DND-41 (cell line): ENCODE measurements at regions not wholly inside any gene's neighbourhood (a gene's known extent, or its start where the extent isn't known, plus 50 kb on each side); places are given as distances from the start of the nearest gene placed in this dataset.

Experiments used
- ATAC-seq: fragments of 200-7000 bp; cut with Tn5 transposase; 3 replicates; pipeline ENCODE4 v1.9.1; 2021; ENCODE audit warnings: low read depth; ENCODE audit not compliant: insufficient read depth
- DNase-seq: peaks from one replicate; pipeline ENCODE4 v3.0.0-alpha.2; 2020
- H2AFZ ChIP-seq: 2 replicates; pipeline ENCODE4 v1.6.0; 2012; ENCODE audit warnings: low read depth, low read length
- H3K27ac ChIP-seq: 2 replicates; pipeline ENCODE4 v1.5.1; 2012; ENCODE audit warnings: low read length, inconsistent platforms
- H3K27me3 ChIP-seq: fragments of 200-600 bp; sonication (generic); 2 replicates; pipeline ENCODE4 v1.6.0; 2012; ENCODE audit warnings: low read length, mild to moderate bottlenecking, inconsistent platforms; ENCODE audit not compliant: insufficient read depth, poor library complexity
- H3K36me3 ChIP-seq: 2 replicates; pipeline ENCODE4 v1.5.1; 2012; ENCODE audit warnings: low read length, inconsistent platforms; ENCODE audit not compliant: insufficient read depth
- H3K4me1 ChIP-seq: 2 replicates; pipeline ENCODE4 v1.5.1; 2012; ENCODE audit warnings: mild to moderate bottlenecking, low read length; ENCODE audit not compliant: insufficient read depth
- H3K4me2 ChIP-seq: 2 replicates; pipeline ENCODE4 v1.6.0; 2012; ENCODE audit warnings: mild to moderate bottlenecking, moderate library complexity, low read length, inconsistent platforms; ENCODE audit not compliant: insufficient read depth
- H3K4me3 ChIP-seq, 2 experiments: fragments of 200-600 bp in 1 of 2; shearing (Covaris generic) in 1 of 2; 2 replicates each; pipeline ENCODE4 v1.5.1; 2012 to 2016; ENCODE audit warnings: inconsistent platforms in 2 of 2, low read length in 2 of 2, mild to moderate bottlenecking in 2 of 2, low read depth in 1 of 2, moderate library complexity in 1 of 2
- H3K79me2 ChIP-seq: 2 replicates; pipeline ENCODE4 v1.6.0; 2012; ENCODE audit warnings: low read length, inconsistent platforms; ENCODE audit not compliant: insufficient read depth
- H3K9ac ChIP-seq: 2 replicates; pipeline ENCODE4 v1.6.0; 2012; ENCODE audit warnings: low read depth, mild to moderate bottlenecking, inconsistent platforms, low read length, moderate library complexity
- H3K9me3 ChIP-seq: 2 replicates; pipeline ENCODE4 v1.5.1; 2012; ENCODE audit warnings: low read length, moderate library complexity, mild to moderate bottlenecking, inconsistent platforms; ENCODE audit not compliant: insufficient read depth, severe bottlenecking
- H4K20me1 ChIP-seq: 2 replicates; pipeline ENCODE4 v1.6.0; 2012; ENCODE audit warnings: low read length; ENCODE audit not compliant: insufficient read depth
- EZH2 ChIP-seq: IDR thresholded peaks from 3 replicates; pipeline ENCODE4 v1.6.1; 2012; ENCODE audit warnings: borderline replicate concordance, low read depth, mild to moderate bottlenecking, moderate library complexity, low read length, inconsistent platforms; ENCODE audit not compliant: severe bottlenecking
- TF ChIP-seq, protein P1 (sequence below): IDR thresholded peaks from 2 replicates; pipeline ENCODE4 v1.5.1; 2012; ENCODE audit warnings: borderline replicate concordance, low read length, moderate library complexity, mild to moderate bottlenecking; ENCODE audit not compliant: poor library complexity, severe bottlenecking; ENCODE audit errors: extremely low read depth

DNA sequence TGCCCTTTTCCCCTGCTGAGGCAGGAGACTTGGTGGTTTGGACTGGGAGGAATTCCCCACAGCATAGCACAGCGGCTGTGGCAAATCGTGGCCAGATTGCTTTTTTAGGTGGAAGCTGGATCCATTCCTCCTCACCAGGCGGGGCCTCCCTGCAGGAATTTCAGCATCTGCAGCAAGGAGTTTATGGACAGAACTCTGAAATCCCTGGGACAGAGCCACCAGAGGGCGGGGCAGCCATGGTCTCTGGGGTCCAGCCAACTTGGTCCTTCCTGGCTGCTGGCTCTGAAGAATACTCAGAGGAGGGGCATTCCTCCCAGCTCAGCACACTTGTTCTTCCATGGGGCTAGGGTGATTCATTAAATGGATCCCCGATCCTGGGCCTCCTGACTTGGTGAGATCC, 794.3 kb downstream of the SH3BGRL start:
- H3K4me3 ChIP-seq, result no peak overlapping the region
- no peak for DNase-seq
- H4K20me1 ChIP-seq, result no peaks in the 10 kb centered on the region
- no peak overlapping the region for H3K9ac ChIP-seq
- H3K4me2 ChIP-seq, result no peak overlapping the region
- no peaks in the 10 kb centered on the region for H3K79me2 ChIP-seq
- no peak overlapping the region for H2AFZ ChIP-seq
- no peaks in the 10 kb centered on the region for H3K27me3 ChIP-seq
- H3K27ac ChIP-seq, result no peak overlapping the region
- H3K9me3 ChIP-seq, result no peaks in the 10 kb centered on the region
- no peak for TF ChIP-seq EZH2
- TF ChIP-seq, protein P1, sequence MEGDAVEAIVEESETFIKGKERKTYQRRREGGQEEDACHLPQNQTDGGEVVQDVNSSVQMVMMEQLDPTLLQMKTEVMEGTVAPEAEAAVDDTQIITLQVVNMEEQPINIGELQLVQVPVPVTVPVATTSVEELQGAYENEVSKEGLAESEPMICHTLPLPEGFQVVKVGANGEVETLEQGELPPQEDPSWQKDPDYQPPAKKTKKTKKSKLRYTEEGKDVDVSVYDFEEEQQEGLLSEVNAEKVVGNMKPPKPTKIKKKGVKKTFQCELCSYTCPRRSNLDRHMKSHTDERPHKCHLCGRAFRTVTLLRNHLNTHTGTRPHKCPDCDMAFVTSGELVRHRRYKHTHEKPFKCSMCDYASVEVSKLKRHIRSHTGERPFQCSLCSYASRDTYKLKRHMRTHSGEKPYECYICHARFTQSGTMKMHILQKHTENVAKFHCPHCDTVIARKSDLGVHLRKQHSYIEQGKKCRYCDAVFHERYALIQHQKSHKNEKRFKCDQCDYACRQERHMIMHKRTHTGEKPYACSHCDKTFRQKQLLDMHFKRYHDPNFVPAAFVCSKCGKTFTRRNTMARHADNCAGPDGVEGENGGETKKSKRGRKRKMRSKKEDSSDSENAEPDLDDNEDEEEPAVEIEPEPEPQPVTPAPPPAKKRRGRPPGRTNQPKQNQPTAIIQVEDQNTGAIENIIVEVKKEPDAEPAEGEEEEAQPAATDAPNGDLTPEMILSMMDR, result no peak
- H3K4me1 ChIP-seq, result no peaks in the 10 kb centered on the region
- no peaks in the 10 kb centered on the region for H3K36me3 ChIP-seq
- ATAC-seq, result no peak

DNA sequence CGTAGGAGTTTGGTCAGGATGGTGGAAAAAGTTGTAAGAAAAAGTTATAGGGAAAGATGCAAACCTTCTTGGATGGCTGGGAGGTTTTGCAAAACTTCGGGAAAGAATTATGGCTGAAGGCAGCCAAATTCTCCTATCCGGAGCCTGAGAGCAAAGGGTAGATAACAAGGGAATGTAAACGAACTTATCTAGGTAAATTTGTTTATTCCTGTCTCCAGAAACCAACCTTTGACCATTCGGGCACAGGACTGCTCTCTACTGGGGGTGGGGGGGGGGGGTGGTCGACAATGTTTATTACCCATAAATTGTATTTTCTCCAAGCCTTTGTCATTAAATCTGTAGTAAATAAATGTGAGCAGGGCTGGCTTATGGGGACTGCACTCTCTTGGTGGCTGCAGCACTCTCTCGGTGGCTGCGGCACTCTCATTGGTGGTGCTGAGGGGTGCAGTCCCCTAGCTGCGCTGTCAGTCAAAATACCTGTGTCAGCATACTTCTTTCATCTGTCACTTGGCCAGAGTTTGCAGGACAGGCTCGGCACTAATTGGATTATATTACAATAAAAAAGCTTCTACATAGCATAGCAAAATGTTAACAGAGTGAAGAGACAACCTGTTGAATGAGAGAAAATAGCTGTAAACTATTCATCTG, 827.8 kb downstream of the SH3BGRL start:
- H3K27me3 ChIP-seq, result no peaks in the 10 kb centered on the region
- TF ChIP-seq, protein P1, result no peak
- TF ChIP-seq EZH2, result no peak
- H3K79me2 ChIP-seq, result no peaks in the 10 kb centered on the region
- ATAC-seq (no peak), DNase-seq (no peak)
- no peak overlapping the region for H2AFZ ChIP-seq
- H4K20me1 ChIP-seq, result no peaks in the 10 kb centered on the region
- H3K4me2 ChIP-seq, result no peak overlapping the region
- no peaks in the 10 kb centered on the region for H3K36me3 ChIP-seq
- no peak overlapping the region for H3K4me3 ChIP-seq
- no peaks in the 10 kb centered on the region for H3K9me3 ChIP-seq
- H3K27ac ChIP-seq, result no peak overlapping the region
- H3K4me1 ChIP-seq, result no peaks in the 10 kb centered on the region
- H3K9ac ChIP-seq, result no peak overlapping the region

DNA sequence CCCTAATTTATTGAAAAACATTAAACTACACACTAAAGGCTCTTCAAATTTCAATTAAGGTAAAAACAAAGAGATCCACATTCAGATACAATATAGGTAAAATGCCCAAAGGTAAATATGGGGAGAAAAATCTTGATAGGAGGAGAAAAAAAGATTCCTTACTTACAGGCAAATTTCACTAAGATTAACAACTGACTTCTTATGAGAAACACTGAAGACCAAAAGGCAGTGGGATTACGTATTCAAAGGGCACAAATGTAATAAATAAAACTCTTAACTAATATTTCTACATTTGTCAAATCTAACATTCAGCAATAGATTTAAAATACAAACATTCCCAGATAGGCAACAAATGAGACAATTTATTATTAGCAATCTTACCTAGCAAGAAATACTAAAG, 829.3 kb downstream of the SH3BGRL start:
- no peak for DNase-seq
- Histone ChIP-seq H2AFZ (no peak overlapping the region), H3K27ac (no peak overlapping the region), H3K79me2 (no peaks in the 10 kb centered on the region), H3K4me3 (no peak overlapping the region), H3K36me3 (no peaks in the 10 kb centered on the region), H3K9me3 (no peaks in the 10 kb centered on the region), H4K20me1 (no peaks in the 10 kb centered on the region), H3K4me2 (no peak overlapping the region), H3K27me3 (no peaks in the 10 kb centered on the region), H3K4me1 (no peaks in the 10 kb centered on the region), H3K9ac (no peak overlapping the region)
- no peak for ATAC-seq
- TF ChIP-seq, protein P1, result no peak
- TF ChIP-seq EZH2, result no peak
